PC-3 (cell line): ENCODE measurements at regions not wholly inside any gene's neighbourhood (a gene's known extent, or its start where the extent isn't known, plus 50 kb on each side); places are given as distances from the start of the nearest gene placed in this dataset.

Source experiments
- EZH2 ChIP-seq: fragments of 300-600 bp; sonication (generic); IDR thresholded peaks from one replicate; pipeline ENCODE4 v1.6.1; 2017; ENCODE audit warnings: antibody characterized with exemption, mild to moderate bottlenecking, low read length; ENCODE audit not compliant: unreplicated experiment
- EZH2phosphoT487 ChIP-seq: fragments of 300-600 bp; sonication (generic); IDR thresholded peaks from 2 replicates; pipeline ENCODE4 v1.6.1; 2018; ENCODE audit warnings: mild to moderate bottlenecking, antibody characterized with exemption, low read length, borderline replicate concordance
- TF ChIP-seq, protein P1 (sequence below): fragments of 300-600 bp; sonication (generic); conservative IDR thresholded peaks from 2 replicates; pipeline ENCODE4 v1.5.1; 2017; ENCODE audit warnings: antibody characterized with exemption, low read depth, mild to moderate bottlenecking, low read length

DNA sequence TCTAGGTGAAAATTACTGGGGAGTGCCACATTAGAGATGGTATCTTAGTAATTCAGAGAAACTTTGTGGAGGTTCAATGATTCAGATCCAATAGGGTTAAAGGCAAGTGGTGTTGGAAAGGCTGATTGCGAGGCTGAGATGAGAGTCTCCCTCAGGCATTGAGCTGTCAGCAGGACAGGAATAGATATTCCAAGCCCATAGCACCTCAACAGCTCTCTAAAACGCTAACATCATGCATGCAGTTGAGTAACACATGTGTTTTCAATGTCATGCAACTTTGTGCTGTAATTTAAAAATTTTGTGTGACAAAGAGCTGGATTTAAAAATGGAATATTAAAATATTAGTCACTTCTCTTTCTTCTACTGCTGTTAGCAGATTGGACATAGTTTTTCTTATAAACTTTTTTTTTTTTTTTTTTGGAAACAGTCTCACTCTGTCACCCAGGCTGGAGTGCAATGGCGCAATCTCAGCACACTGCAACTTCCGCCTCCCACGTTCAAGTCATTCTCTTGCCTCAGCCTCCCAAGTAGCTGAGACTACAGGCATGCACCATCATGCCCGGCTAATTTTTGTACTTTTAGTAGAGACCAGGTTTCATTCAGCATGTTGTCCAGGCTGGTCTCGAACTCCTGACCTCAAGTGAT is 173.5 kb upstream of the C1QTNF7 start:
- TF ChIP-seq, protein P1, sequence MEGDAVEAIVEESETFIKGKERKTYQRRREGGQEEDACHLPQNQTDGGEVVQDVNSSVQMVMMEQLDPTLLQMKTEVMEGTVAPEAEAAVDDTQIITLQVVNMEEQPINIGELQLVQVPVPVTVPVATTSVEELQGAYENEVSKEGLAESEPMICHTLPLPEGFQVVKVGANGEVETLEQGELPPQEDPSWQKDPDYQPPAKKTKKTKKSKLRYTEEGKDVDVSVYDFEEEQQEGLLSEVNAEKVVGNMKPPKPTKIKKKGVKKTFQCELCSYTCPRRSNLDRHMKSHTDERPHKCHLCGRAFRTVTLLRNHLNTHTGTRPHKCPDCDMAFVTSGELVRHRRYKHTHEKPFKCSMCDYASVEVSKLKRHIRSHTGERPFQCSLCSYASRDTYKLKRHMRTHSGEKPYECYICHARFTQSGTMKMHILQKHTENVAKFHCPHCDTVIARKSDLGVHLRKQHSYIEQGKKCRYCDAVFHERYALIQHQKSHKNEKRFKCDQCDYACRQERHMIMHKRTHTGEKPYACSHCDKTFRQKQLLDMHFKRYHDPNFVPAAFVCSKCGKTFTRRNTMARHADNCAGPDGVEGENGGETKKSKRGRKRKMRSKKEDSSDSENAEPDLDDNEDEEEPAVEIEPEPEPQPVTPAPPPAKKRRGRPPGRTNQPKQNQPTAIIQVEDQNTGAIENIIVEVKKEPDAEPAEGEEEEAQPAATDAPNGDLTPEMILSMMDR = no peak
- TF ChIP-seq EZH2 = no peak
- TF ChIP-seq EZH2phosphoT487 = no peak
